HG03378 (cell line): ENCODE measurements at regions not wholly inside any gene's neighbourhood (a gene's known extent, or its start where the extent isn't known, plus 50 kb on each side); places are given as distances from the start of the nearest gene placed in this dataset.

Experiments
- ATAC-seq: cut with Tn5 transposase; IDR thresholded peaks from one replicate; pipeline ENCODE4 v1.9.1; 2021; ENCODE audit warnings: mild to moderate bottlenecking, moderate library complexity; ENCODE audit not compliant: unreplicated experiment

DNA sequence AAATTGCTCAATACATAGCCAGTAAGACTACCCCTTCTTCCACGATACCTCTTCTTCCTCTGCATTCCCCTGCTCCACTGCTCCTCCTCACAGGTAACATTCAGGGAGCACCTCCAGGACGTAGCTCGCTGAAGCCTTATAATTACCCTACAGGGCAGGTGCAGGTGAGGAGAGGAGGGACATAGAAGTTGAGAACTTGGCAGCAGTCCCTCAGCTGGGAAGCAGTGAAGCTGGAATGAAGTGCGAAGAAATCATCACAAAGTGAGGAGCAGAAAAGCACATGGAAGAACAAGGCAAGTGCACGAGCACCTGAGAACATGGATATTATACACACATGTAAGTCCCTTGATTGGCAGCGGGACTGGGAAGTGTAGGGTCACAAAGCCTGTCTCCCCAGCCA lies 118.2 kb downstream of the HSD17B3 start:
- ATAC-seq: no peak

DNA sequence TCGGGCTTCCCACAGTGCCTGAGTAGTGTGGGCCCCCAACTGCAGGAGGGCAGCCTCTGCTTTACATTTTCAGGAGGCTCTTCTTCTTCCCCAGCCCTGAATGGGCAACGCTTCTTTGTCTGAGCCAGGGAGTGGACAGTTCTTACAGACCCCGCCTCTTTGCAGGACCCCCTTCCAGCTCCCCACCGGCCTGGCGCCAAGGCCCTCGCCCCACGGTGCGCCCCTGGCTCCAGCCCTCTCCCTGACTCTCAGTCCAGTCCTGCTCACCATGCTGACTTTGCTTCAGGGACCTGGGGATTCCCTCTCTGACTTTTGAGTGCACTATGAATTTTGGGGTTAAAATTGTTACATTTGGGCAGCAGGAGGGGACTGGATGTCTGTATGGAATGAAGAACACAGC lies 123.8 kb downstream of the HSD17B3 start:
- ATAC-seq: no peak

DNA sequence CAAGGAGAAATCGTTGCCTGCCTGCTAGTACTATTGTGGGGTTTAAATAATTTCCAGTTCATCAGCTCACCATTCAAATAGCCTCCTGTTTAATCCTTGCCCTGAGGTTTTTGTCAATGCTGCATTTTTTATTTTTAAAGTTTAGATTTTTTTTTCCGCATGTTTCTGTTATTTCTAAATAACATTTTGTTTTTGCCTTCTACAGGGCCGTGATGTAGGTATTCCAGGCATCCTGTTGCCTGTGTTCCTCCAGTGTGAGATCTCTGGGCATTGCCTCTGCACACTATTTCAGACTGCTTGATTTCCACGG lies 124.3 kb downstream of the HSD17B3 start:
- no peak for ATAC-seq

DNA sequence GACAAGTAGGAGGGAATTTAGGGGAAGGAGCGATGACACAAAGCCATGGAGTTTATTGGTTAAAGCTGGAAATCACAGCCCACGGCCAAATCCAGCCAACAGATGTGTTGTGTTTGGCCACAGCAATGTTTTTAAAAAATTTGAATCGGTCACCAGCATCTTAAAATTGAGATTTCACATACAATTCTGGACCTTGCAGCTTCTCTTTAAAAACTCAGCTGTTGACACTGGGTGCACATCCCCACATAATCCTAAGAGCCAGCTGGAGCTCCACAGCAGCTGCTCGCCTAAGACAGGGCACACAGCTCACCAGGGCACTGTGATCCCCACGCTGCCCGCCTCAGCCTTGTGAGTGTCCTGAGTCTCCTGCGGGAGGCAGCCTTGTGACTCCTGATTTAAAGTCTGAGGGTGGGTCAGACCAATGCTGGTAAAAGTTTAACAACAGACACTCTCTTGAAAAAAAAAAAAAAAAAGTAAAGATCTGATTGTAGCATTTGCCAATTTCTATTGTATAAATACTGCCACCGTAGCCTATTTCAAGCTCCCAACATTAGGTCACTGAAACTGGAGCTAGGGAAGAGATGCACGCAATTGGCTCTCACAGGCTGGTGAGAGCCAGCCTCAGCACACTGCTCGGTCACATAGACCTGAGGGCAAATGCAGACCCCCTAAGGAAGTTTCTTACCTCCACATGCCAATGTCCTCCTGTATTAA lies 124.8 kb downstream of the HSD17B3 start:
- ATAC-seq: no peak

DNA sequence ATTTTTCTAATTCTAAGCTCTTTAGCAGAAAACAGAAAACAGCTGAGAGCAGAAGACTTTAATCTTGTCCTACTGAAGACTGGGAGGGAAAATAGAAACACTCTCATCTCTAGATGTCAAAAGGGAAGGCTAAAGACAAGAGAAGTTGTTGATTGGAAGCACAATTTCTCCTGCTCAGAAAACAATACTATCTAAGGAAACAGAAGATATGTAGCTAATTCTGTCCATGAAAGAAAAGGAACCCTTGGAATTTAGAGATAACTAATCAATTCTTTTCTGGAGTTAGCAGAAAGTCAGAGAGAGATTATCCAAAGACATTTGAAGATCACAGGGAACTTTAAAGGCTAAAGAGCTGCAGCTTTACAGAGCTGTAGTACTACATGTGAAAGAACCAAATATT lies 126.2 kb downstream of the HSD17B3 start:
- no peak for ATAC-seq

DNA sequence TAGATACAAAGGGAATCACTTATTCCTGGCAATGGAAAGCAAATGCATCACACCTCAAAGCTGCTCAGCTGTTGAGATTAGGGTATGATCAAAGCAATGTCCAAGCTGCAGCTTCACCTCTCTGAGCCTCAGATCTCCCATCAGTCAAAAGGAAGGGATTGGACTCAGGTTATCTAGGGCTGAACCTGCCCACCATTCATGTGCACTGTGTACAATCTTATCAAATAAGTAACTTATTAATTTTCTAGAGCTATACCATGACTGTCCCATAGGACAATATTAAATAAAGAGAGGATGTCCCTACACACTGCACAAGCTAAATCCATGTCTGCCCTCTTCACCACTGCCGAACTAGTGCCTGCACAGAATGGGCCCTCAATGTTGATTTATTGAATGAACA lies 127.0 kb downstream of the HSD17B3 start:
- ATAC-seq: no peak

DNA sequence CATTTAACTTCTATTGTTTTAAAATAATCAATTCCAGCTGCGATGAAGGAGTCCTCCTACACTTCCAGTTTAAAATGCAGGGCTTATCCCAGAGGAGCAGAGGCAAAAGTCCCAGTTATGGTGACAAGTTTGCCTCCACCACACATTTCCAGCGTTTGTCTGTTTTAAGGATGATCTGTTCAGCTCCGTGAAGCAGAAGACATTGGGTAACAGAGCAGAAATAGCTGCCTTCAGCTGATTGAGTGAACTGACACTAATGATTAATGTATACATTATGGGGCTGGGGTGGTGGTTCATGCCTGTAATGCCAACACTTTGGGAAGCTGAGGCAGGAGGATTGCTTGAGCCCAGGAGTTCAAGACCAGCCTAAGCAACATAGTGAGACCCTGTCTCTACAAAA lies 127.6 kb downstream of the HSD17B3 start:
- no peak for ATAC-seq

GRCh38 chr9:96173640-96174039 lies 128.3 kb downstream of the HSD17B3 start:
- ATAC-seq: no peak

DNA sequence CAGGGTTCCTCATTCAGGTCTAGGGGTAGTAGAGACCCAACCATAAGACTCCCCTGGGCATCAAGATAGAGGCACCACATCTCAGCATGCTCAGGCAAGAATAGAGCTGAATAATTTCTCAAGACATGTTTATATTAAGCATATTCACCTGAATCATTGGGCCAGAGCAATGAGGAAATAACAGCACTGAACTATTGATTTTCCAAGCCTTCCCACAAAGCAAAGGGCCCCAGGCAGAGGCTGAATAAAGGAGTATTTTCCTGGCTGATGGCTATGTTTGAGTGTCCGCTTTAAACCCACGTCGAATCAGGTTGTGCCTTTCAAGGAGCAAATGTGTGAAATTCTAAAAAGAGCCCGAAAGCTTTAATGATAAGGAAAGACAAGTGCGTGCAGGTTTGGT lies 129.2 kb downstream of the HSD17B3 start:
- ATAC-seq: no peak

- ATAC-seq: no peak
Measured at GRCh38 chr9:96171728-96172127, 130.2 kb downstream of the HSD17B3 start.

GRCh38 chr9:96169901-96170300 lies 132.1 kb downstream of the HSD17B3 start:
- ATAC-seq: no peak

DNA sequence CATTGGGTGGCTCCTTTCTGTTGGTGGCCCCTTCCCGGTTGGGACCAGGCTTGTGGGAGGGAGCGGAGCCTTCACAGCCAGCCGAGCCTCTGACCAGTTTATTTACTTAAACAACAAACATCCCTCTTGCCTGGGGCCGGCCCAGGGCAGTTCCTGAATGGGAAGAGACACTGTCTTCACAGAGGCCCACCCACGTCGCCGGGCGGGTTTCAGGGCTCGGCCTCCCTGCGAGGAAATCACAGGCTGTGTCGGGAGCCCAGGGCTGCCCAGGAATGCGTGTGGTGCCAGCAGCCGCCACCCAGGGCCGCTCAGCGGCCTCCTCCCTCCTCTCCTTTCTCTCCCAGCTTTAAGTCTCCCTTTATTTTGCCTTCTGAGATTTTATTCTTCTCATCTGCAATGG lies 132.5 kb downstream of the HSD17B3 start:
- no peak for ATAC-seq

DNA sequence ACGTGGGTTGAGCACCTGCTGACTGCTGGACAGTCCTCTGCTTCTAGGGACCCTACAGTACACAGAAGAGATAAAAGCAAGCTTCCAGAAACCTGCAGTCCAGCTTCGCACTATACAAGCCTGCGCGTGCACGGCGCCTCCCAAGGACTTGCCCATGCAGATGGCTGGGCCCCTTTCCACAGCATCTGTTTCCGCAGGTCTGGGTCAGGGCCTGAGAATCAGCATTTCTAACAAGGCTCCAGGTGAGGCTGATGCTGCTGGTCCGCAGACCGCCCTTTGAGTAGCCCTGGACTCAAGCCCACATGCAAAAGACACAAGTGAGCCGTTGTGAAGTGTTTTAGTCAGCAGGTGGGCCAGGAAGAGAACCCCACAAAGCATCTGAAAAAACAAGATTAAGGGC lies 133.1 kb downstream of the HSD17B3 start:
- no peak for ATAC-seq

DNA sequence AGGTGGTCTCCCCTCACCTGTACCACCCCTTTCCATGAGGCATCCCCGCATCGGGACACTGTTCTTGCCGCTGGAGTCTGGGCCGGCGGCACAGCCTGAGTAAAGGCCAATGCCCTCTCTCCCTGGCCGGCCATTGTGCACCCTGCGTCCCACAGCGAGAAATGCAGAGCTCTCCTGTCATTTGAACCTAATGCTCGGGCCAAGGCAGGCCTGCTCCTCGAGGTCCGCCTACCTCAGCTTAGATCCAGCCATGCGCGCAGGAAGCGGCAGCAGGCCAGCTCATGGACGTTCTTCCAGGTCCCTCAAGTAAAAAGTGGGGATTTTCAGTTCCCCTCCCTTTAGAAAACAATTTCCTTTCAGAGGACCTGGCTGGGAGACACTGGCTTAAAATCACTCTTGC lies 135.0 kb downstream of the HSD17B3 start:
- ATAC-seq: no peak

DNA sequence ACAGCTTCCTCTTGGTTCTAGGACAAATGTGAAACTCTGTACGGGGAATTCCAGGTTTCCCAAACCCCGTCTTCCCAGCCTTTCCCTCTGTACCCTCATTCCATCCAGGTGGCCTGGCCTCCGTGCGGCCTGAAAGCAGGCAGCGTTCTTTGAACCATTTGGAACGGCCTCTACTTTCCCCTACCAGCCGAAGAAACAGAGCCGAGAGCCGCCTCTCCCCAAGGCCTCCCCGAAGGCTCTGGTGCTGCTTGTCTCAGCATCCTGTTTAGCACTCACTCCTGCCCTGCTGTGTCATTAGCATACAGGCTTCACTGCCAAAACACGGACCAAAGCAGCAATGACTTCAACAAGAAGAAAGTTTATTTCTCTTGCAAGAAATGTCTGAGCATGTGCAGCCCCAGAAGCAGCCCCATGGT lies 137.7 kb downstream of the HSD17B3 start:
- ATAC-seq: no peak

GRCh38 chr9:96163712-96164111 lies 138.3 kb downstream of the HSD17B3 start:
- no peak for ATAC-seq

DNA sequence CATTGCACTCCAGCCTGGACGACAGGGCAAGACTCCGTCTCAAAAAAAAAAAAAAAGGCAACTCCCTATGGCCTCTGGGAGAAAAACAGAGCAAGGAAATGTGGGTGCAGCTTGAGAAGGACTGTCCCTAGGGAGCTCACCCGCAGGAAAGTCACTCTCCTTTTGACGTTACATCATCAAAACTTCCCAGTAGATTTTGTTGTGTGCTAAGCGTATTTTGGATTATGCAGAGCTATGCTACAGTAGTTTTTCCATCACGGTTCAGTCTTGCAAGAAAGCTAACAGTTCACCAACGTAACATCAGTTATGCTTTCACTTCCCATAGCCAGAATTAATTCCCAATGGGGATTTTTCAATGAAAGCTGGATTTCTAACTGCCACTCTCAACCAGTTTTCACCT lies 138.8 kb downstream of the HSD17B3 start:
- no peak for ATAC-seq

DNA sequence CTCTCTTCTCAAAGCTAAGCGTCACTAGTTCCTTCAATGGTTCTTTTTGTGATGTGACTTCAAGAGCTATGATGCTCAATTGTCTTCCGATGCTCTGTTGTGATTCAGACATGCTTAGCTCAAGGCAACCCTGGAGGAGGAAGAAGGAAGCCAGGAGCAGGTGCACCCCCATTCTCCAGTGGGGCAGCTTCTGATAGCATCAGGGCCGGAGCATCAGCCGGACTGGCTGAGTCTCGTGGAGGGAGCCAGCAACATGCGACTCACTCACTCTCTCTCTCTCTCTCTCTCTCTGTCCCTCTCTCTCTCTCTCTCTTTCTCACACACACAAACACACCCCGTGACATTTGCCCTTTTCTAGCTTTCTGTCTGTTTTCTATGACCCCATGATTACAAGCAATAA lies 140.2 kb downstream of the HSD17B3 start:
- no peak for ATAC-seq

DNA sequence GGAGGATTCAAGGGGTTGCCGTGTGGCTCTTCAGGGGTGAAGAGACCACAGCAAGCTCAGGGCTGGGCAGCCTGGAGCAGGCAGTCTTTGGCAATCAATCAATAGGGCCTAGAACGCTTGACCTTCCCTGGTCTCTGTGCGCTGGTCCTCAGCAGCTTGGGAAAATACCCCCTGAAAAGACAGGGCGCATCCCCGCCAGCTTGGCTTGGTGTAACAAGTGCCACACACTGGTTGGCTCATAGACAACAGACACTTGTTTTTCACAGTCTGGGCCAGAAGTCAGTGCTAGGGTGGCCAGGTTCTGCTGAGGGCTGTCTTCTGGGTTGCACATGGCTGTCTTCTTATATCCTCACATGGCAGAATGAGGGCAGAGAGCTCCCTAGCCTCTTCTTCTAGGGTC lies 141.1 kb downstream of the HSD17B3 start:
- ATAC-seq: no peak

- ATAC-seq: no peak
Measured at GRCh38 chr9:96160168-96160567, 141.8 kb downstream of the HSD17B3 start.

DNA sequence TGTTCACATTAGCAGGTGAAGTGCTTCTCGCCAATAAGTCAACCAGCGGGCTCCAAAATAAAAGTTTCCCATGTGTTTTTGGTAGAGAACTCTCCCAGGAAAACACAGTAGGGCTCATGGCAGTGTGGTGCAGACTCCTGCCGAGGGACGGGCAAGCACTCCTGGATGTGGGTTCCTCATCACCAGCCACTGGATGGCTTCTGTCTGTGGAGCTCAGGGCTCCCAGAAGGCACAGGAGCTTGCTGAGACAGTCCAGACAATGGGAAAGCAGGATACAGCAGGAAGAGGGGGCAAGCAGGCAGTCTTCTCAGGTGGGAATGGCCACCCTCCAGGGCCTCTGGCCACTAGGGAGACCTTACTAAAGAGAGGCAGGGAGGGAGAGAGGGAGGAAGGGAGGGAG lies 142.4 kb downstream of the HSD17B3 start:
- no peak for ATAC-seq

DNA sequence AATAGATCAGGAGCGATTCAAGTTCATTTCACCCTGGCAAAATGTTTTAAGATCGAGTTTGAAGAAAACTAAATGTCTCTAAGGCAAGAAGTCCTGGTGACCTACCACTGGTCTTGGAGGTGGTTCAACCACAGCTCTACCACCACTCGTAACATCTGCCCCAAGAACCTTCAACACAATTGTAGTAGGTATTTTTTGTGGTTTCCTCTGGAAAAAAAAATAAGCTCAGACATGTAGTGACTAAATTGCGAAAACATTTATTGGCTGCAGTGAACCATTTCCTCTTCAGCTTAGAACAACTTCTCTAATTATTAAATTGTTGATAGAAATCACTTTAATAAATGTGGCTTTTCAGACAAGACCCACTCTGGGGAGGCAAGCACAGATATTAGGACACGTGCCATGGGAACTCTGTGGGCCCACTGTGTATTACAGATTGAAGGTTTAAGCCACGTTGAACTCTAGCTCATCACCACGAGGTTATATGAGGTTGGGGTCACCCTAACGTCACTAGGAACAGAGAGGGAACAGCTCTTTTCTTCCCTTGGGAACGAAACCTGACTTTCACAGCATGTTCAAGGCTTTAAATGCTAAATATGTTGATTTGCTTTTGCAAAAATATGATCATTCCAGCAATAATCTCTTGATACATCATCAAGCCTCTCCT lies 142.9 kb downstream of the HSD17B3 start:
- no peak for ATAC-seq

DNA sequence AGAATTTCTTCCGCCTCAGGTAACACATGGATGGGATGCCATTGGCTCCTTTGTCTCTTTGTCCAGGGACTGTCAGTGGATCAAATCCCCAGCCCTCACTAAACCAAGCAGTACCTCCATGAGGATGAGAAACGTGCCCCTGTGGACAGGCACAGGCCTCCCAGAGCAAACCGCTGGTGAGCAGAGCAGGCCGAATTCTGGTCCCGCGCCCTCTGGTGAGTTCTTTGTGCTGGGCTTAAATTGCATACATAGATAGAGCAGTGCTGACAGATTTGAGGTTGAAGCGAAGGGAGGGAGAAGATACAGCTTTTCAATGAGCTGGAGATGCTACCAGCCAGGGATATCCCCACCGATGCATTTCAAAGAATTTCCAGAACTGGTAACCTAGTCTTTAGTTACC lies 143.8 kb downstream of the HSD17B3 start:
- ATAC-seq: no peak
